Activated CD8-positive, alpha-beta memory T cell treated with anti-CD3 and anti-CD28 coated beads for 36 hours (primary cell): ENCODE measurements at regions not wholly inside any gene's neighbourhood (a gene's known extent, or its start where the extent isn't known, plus 50 kb on each side); places are given as distances from the start of the nearest gene placed in this dataset.
"Not testable (repeated sequence)": the region's sequence is repeated elsewhere in the genome, so short reads cannot be mapped to it uniquely, and the experiment has no call there.

Experiments
- CTCF ChIA-PET: fragments of 350-600 bp; sonication (Branson Sonifier 250); formaldehyde crosslinking; loops from one replicate; lab custom pipeline; 2021; ENCODE audit warnings: antibody characterized with exemption; lab: Charles Lee
- POLR2A ChIA-PET: fragments of 350-600 bp; sonication (Branson Sonifier 250); formaldehyde crosslinking; loops from one replicate; lab custom pipeline; 2021; ENCODE audit warnings: antibody characterized with exemption; lab: Charles Lee

DNA sequence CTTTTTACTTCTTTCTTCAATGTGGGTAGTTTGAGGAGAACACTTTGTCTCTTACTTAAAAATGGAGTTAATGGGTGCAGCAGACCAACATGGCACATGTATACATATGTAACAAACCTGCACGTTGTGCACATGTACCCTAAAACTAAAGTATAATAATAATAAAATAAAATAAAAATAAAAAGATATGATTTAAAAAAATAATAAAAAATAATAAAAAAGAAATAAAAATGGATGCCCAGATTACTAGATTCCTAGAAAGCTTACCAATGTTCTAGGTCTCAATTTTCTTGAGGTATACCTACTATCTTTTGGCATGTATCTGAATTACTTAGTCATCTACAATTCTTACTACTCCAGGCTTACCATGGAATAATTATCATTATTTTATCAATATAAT is 2001.6 kb upstream of the CDH9 start:
- POLR2A ChIA-PET, result no interaction called here
- CTCF ChIA-PET, result no interaction called here

DNA sequence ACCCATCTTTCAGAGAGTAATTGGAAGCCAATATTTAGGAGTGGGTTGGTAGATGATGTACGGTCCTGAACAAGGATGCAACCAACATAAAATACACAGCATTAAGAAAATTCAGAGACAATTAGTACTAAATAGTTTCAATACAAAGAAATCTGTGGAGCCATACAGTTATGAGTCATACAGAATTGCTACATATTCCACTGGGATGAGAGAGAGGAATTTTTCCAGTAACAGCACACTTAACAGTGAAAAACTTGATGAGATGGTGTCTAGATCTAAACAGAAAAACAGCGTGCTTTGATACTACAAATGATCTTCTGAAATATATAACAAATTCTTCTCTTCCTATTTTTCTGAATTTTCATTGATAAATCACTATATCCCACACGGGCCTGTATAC is 1999.3 kb upstream of the CDH9 start:
- ChIA-PET CTCF (no interaction called here), POLR2A (no interaction called here)

DNA sequence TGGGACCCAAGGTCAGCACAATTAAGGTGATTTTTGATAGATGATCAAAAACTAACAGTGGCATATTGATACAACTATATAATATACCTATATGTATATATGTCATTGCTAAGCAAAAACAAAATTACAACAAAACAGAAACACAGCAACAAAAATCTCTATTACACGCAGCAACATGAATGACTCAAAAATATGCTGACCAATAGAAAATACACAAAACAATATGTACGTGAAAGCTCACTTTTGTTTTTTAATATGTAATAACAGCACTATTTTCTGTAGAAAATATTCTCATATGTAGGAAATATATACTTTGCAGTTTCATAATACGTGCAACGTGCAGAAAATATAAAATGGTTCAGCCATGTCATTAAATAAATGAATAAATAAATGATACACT is 1985.7 kb upstream of the CDH9 start:
- ChIA-PET CTCF (no interaction called here), POLR2A (no interaction called here)

DNA sequence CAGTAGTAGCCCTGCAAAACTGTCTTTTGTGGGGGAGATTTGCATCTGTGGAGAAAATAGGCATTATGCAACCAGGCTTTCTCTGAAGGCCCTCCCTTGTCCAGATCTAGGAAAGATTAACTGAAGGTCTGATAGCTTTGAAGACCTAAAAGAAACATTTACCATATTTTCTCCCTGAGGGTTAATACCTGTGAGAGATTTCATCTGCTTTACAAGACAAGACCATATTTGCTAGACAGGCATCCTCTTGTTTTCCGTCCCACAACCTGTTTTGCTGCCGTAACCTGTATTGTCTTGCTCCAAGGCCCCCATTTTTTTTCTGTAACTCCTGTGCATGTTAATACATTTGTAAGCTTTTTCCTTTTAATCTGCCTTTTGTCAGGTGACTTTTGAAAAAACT is 1985.2 kb upstream of the CDH9 start:
- CTCF ChIA-PET, result no interaction called here

DNA sequence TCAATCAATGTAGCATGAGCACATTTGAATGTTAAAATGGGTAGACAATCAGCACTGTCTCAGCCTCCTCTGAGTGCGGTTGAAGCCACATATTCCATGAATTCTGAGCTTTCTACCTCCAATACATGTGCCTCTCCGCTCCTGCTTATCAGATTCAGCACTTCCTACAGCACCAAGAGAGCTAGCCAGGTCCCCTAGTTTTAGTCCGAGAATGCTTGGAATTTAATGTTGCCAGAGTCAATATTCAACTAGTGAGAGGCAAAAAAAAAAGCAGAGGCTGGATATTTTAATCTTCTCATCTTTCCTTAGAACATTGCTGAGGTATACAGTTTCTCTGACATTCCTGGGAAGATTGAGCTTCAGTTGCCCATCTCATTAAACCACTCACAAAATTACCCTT is 1979.1 kb upstream of the CDH9 start:
- CTCF ChIA-PET, result no interaction called here

More for the DNA sequence above, 1985.2 kb upstream of the CDH9 start:
- POLR2A ChIA-PET, result no interaction called here

DNA sequence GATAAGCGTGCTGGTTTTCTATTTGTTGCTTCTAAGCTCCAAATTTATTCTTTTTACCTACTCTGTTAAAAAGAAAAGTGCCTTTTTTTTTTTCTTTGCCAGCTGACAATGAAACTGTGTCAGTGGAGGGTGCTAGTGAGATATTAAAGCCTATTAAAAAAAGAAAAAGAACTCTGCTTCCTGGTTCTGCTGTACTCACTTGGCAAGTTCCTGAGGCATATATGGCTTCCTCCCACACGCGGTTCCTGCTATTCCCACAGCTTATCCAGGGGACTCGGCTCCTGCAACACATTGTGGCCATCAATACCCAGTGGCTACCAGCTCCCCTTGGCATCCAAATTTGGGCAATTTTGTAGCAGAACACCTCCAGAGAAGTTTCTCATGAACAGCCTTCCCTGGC is 1977.7 kb upstream of the CDH9 start:
- ChIA-PET POLR2A (no interaction called here), CTCF (no interaction called here)

More for the DNA sequence above, 1979.1 kb upstream of the CDH9 start:
- POLR2A ChIA-PET, result no interaction called here

DNA sequence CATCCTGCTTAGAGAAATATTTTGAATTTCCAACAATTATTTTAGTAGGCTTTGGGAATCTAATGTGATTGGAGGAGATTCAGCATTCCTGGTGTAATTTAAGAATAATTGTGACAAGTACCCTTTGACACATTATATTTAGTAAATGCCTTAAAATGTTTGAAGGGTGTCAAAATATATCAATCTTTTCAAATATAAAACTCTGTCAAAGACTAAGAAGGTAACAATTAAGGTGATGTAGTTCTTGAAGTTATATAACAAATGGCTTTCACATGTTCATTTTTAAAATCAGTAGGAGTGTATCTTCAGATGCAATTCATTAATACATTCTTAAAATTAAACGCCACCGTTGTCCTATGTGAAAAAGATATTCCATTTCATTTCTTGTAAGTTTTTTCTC is 1977.1 kb upstream of the CDH9 start:
- ChIA-PET CTCF (no interaction called here), POLR2A (no interaction called here)

DNA sequence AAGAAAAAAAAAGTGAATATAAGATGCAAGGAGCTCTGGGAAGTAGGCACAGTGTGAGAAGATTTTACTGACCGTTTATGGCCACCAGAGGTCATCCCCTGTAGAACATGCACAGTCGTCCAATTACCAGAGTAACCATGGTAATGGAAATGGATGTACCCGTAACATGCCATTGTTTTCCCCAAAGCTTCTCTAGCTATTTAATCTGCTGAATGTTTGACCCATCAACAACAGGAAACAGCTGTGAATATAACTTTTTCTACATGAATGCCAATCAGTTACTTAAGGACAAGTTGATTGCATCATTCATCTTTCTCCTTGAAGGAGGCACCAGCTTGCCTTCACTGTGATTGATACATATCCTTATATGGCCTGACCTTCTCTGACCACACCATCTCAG is 1967.0 kb upstream of the CDH9 start:
- ChIA-PET POLR2A (no interaction called here), CTCF (no interaction called here)

DNA sequence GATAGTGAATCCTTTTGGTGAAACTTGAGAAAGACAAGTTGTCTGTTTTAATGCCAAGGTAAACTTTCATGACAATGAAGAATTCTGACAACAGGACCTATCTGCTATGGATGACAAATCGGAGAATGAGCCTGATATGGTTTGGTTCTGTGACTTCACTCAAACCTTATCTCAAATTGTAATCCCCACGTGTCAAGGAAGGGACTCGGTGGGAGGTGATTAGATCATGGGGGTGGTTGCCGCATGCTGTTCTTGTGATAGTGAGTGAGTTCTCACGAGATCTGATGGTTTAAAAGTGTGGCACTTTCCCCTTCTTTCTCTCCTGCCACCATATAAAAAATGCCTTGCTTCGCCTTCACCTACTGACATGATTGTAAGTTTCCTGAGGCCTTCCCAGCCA is 1964.1 kb upstream of the CDH9 start:
- ChIA-PET CTCF (no interaction called here), POLR2A (no interaction called here)

DNA sequence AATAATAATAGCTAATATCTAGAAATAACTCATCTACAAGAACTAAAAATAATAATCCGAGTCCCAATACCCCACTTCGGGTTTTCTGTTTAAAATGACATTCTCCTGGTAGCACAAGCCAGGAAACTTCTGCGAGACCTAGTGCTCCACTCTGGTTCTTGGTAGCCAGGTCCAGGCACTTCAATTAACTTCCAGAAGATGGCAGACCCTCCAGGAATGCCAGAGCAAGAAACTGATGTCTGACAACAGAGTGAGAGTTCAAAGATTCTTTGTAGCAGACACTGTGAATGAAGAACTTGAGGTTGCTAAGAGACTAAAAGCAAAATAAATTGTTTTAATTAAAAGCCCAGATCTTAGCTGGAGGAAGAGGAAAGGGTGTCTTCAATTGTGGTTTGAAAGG is 1963.3 kb upstream of the CDH9 start:
- ChIA-PET POLR2A (no interaction called here), CTCF (no interaction called here)

DNA sequence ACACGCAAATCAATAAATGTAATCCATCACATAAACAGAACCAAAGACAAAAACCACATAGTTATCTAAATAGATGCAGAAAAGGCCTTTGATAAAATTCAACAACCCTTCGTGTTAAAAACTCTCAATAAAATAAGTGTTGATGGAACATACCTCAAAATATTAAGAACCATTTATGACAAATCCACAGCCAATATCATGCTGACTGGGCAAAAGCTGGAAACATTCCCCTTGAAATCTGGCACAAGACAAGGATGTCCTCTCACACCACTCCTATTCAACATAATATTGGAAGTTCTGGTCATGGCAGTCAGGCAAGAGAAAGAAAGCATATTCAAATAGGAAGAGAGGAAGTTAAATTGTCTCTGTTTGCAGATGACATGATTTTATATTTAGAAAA is 1946.3 kb upstream of the CDH9 start:
- POLR2A ChIA-PET, result no interaction called here
- CTCF ChIA-PET, result no interaction called here

DNA sequence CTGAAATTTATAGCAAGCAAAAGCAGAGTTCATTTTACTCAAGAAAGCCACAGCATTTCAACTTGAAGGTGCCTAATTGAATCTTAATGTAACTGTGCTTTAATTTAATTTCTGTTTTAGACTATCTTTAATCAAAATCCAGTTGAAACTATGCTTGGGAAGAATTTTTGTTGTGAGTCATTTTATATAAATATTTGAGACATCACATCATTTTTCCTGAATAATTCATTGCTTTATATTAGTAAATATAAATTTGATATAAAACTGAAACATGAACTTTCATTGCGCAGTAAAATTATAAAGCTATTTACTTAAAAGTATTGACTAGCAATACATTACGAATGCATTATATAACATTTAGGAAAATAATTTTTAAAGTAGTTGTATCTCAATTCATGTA is 1937.1 kb upstream of the CDH9 start:
- CTCF ChIA-PET, result no interaction called here
- POLR2A ChIA-PET, result no interaction called here

DNA sequence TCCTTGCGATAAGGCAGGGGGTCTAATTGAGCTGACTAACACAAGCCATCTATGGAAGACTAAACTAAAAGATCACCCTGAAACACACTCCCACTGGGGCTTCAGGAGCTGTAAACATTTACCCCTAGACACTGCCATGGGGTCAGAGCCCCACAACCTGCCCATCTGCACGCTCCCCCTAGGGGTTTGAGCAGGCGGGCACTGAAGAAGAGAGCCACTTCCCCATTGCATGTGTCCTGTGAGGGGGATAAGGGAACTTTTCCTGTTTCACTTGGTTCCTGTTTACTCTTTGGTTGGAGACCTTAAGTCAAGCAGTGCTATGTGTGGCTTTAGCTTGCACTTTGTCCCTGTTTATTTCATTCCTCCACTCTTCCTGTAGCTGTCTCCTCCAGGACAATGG is 1929.5 kb upstream of the CDH9 start:
- ChIA-PET CTCF (no interaction called here), POLR2A (no interaction called here)

DNA sequence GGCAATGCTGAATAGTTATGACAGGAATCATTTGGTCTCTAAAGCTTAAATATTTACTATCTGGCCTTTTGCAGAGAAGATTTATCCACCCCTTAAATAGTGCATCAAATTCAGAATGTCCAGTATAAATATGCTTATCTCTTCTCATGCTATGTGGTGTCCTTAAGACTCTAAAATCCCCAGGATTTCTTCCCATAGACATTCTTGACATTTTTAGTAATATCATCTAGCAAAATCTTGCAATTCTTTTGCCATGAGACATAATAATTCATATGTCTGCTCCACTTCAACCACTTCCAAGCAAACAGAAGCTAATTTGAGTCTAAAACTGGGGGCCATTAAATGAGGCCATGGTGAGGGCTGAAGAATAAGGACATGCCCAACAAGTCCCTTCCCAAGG is 1923.4 kb upstream of the CDH9 start:
- ChIA-PET POLR2A (no interaction called here), CTCF (no interaction called here)

DNA sequence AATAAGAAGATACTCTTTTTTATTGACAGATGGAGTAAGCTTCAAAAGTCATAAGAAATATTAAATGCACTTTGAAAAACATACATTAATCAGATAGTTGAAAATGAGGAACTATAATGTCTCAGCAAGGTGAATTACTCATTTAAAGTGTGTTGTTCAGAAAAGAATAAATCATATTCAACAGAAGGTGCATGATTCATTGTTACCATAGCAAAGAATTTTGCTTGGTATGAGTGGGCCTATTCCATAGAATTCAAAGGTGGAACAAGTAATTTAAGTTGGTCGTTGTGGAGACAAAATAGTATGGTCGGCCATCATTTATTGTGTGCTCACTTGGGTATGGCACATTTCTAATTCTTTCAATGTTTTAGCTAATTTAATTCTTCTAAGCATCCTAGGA is 1920.2 kb upstream of the CDH9 start:
- POLR2A ChIA-PET, result no interaction called here
- CTCF ChIA-PET, result no interaction called here

DNA sequence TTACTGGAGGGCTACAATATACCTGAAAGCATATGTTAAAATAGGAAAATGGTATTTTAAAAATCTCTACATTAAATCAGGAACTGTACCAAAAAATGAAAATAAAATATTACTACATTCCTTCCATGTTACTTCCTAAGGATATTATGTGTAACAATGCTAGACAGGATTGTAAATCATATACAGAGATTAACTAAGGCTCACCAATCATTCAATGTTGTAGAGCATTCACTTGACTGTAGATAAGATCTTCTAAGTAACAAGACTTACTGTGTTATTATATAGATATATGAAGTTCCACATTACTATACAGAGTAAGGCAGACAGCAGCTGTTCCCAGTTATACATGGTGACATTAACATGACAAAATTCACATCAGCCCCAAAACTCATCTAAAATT is 1919.1 kb upstream of the CDH9 start:
- CTCF ChIA-PET, result no interaction called here
- POLR2A ChIA-PET, result no interaction called here

DNA sequence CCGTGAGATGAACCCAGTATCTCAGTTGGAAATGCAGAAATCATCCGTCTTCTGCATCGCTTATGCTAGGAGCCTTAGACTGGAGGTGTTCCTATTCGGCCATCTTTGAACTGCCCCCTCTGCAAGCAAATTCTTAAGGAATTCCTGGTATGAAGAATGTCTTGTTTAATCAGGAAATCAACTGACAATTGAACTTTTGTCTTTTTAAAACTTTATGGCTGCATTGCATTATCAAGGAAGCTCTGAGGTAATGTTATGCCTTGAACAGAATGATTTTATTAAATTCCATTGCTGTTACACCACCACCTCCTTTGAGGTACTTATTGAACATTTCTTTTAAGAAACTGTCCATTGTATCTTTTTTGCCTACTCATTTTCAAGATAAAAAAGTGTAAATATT is 1915.7 kb upstream of the CDH9 start:
- ChIA-PET POLR2A (no interaction called here), CTCF (no interaction called here)

DNA sequence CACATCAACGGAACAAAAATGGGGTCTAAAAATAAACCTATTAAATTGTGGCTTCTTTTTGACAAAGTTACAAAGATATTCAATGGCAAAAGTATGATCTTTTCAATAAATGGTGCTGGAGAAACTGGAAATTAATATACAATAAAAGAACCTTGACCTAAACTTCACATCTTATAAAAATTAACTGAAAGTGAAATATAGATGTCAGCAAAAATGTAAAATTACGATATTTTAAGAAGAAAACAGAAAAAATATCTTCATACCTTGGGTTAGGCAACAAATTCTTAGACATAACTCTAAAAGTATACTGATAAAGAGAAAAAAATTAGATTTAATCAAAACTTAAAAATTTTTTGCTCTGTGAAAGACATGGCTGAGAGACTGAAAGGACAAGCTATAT is 1909.5 kb upstream of the CDH9 start:
- POLR2A ChIA-PET, result no interaction called here
- CTCF ChIA-PET, result no interaction called here

DNA sequence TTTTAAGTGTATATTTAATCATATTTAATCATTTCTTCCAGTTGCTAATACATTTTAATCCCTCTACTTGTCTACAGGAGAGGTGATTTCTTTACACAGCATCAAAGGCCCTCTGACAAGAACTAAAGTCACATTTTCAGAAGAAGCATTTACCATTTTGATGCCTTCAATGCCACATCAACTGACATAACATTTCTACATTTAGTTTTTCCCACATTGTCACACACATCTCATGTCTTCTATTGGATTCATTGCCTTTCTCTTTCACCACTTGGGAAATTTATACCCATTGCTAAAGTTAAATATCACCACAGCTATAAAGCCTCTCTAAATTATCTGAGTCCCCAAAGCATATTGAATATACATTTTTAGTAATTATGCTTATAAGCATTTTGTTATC is 1907.5 kb upstream of the CDH9 start:
- ChIA-PET CTCF (no interaction called here), POLR2A (no interaction called here)

DNA sequence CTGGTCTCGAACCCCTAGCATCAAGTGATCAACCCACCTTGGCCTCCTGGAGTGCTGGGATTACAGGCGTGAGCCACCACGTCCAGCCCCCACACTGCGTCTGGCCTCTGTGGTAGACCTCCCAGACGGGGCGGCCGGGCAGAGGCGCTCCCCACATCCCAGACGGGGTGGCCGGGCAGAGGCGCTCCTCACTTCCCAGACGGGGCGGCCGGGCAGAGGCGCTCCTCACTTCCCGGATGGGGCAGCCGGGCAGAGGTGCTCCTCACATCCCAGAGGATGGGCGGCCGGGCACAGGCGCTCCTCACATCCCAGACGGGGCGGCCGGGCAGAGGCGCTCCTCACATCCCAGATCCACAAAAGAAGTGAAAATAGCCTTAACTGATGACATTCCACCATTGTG is 1891.0 kb upstream of the CDH9 start:
- POLR2A ChIA-PET, CTCF ChIA-PET: not testable (repeated sequence)

DNA sequence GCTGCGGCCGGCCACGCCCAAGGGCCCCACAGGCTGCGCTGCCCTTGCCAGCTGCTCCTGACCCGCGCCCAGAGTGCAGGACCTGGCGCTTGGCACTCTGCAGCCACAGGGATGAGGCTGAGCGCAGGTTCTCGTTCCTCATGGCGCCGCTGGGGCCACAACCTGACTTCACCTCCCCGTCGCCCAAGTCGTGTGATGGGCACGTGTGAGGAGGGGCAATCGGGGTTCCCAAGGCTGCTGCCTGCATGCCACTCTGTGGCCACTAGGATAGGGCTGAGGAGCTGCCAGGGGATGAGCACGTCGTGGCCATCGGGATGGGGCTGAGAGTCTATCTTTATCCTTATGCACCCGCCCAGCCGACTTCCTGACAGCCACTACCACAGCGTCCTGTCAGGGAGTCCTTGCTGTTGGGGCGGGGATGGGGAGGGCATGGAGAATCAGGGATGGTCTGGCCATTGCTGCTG is 1890.0 kb upstream of the CDH9 start:
- POLR2A ChIA-PET, CTCF ChIA-PET: not testable (repeated sequence)

DNA sequence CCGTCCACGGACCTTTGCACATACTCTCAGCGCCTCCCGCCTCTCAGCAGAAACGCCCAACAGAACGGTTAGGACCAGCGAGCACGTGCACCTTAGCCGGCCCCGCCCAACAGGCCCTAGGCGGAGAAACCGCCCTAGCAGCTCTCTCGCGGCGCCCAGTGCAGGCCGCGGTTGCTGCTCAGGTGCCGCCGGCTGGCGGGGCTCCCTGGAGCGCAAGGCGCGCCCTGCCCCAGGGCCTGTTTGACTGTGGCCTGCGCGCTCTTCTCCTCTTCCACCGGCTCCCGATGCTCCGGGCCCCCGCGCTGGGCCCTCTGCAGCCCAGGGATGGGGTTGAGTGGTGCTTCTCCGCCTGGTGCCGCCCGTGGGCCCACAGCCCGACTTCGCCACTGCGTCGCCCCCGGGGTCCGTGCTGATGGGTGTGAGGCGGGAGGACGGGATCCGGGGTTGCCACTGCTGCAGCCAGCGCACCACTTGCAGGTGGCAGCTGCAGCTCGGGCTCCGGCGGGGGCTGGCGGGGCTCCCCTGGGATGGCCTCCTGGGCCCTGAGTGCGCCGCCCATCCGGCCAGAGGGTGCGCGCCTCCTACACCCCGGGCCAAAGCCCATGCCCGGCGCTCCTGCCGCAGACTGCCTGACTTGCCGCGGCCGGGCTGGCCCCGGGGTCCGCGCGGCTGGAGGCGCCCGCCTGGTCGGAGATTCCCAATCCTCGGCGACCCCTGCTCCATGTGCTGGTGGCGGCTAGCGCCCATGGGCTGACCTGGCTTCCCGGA is 1889.4 kb upstream of the CDH9 start:
- CTCF ChIA-PET, result no interaction called here
- POLR2A ChIA-PET, result no interaction called here
